ENCODE measurements at regions not wholly inside any gene's neighbourhood (a gene's known extent, or its start where the extent isn't known, plus 50 kb on each side); places are given as distances from the start of the nearest gene placed in this dataset.

DNA sequence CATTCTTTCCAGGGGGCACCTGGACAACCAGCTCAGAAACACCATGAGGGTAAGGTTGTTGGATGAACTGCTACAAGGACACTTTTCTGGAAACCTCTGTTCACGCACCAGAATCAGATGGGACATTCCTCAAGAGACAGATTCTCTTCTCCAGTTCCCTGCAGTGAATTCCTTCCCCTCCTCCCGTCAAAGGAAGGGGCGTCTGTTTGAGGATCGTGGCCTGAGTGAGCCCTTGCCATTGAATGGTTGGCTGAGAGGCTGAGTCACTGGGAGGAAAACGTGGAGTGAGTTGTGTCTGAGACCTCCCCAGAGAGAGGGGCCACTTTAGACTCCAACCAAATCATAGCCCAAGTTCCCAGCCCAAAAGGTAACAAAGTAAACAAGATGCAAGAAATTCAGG is 79.4 kb upstream of the ZNF507 start:
- DNase-seq = no peak

DNA sequence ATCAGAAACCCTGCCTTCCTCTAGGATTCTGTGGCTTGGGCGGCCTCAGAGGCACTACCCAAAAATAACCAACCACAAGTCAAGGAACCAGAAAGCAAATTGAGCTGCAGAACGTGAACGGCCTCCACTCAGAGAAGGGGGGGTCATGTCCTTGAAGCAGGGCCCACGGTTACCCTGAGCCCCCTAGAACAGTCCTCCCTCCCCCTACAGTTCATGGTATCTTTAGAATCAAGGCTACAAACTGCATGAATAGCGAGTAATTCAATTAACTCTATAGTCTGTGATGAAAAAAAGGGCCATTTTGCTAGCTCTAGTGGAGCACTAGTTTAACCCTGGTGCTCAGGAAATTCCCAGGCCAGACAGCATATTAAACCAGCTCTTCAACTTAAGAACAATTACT is 79.0 kb upstream of the ZNF507 start:
- H3K27ac ChIP-seq (ENCODE audit: low read length) = no peak overlapping the region
- no peak overlapping the region for H2AFZ ChIP-seq (ENCODE audit: low read length)
- H3K79me2 ChIP-seq (ENCODE audit: low read length) = no peaks in the 10 kb centered on the region
- DNase-seq = no peak
- H3K27me3 ChIP-seq (ENCODE audit: low read length) = no peaks in the 10 kb centered on the region
- no peak overlapping the region for H3K4me2 ChIP-seq (ENCODE audit: low read depth, low read length, poor library complexity, severe bottlenecking)
- no peaks in the 10 kb centered on the region for H3K4me1 ChIP-seq (ENCODE audit: low read length)
- H4K20me1 ChIP-seq (ENCODE audit: insufficient read depth, low read depth, low read length) = no peaks in the 10 kb centered on the region
- no peaks in the 10 kb centered on the region for H3K9me3 ChIP-seq (ENCODE audit: low read length)
- H3K36me3 ChIP-seq (ENCODE audit: insufficient read depth, low read length) = no peaks in the 10 kb centered on the region
- no peak overlapping the region for H3K4me3 ChIP-seq (ENCODE audit: low read length)
- H3K9ac ChIP-seq (ENCODE audit: low read length) = no peak overlapping the region
- H3K9me2 ChIP-seq (replicated peaks; ENCODE audit: insufficient read depth, low read length) = no peaks in the 10 kb centered on the region

More for the DNA sequence above, 79.4 kb upstream of the ZNF507 start:
- Histone ChIP-seq H3K9ac (ENCODE audit: low read length) (no peak overlapping the region), H3K9me2 (replicated peaks; ENCODE audit: insufficient read depth, low read length) (no peaks in the 10 kb centered on the region), H3K79me2 (ENCODE audit: low read length) (no peaks in the 10 kb centered on the region), H3K9me3 (ENCODE audit: low read length) (no peaks in the 10 kb centered on the region), H3K4me3 (ENCODE audit: low read length) (no peak overlapping the region), H3K27me3 (ENCODE audit: low read length) (no peaks in the 10 kb centered on the region), H2AFZ (ENCODE audit: low read length) (no peak overlapping the region), H3K4me1 (ENCODE audit: low read length) (no peaks in the 10 kb centered on the region), H3K4me2 (ENCODE audit: low read depth, low read length, poor library complexity, severe bottlenecking) (no peak overlapping the region), H3K36me3 (ENCODE audit: insufficient read depth, low read length) (no peaks in the 10 kb centered on the region), H3K27ac (ENCODE audit: low read length) (no peak overlapping the region), H4K20me1 (ENCODE audit: insufficient read depth, low read depth, low read length) (no peaks in the 10 kb centered on the region)

DNA sequence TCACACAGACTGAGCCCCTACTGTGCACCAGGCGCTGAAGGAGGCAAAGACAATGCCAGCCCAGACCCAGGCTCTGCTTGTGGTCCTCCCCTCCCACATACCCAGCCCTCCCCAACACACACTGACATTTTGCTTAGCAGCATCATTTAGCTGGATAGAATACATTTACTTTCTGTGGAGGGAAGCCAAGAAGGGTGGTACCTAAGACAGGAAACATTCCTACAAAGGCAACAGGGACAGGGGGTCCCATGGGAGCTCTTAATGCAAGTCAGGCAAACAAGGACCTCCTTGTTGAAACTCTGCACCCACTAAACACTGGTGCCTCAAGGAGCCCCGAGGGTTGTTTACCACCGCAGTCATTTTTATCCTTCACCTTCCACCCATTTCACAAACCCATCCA is 77.0 kb upstream of the ZNF507 start:
- Histone ChIP-seq H3K9me3 (ENCODE audit: low read length) (no peaks in the 10 kb centered on the region), H3K4me3 (ENCODE audit: low read length) (no peak overlapping the region), H4K20me1 (ENCODE audit: insufficient read depth, low read depth, low read length) (no peaks in the 10 kb centered on the region), H3K9ac (ENCODE audit: low read length) (no peak overlapping the region), H3K4me1 (ENCODE audit: low read length) (no peaks in the 10 kb centered on the region), H2AFZ (ENCODE audit: low read length) (no peak overlapping the region), H3K79me2 (ENCODE audit: low read length) (no peaks in the 10 kb centered on the region), H3K27me3 (ENCODE audit: low read length) (no peaks in the 10 kb centered on the region), H3K9me2 (replicated peaks; ENCODE audit: insufficient read depth, low read length) (no peaks in the 10 kb centered on the region), H3K4me2 (ENCODE audit: low read depth, low read length, poor library complexity, severe bottlenecking) (no peak overlapping the region), H3K36me3 (ENCODE audit: insufficient read depth, low read length) (no peaks in the 10 kb centered on the region), H3K27ac (ENCODE audit: low read length) (no peak overlapping the region)
- DNase-seq = no peak

DNA sequence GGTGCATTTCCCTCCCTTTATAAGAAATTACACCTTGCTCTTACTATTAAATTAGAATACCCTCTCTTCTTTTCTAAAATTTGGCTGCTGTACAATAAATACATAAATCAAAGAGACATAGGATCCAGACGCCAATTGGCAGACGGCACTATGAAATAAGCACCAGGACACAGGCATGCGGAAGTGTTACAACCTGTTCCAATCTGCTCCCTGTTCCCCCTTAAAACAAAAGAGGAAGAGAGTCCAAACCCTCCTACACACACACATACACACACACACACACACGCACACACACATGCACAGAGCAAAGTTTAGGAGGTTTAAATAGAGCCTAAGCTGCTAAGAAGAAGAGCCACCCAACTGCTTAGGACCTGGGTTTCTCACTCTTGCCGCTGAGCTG is 75.6 kb upstream of the ZNF507 start:
- H3K79me2 ChIP-seq (ENCODE audit: low read length) = no peaks in the 10 kb centered on the region
- H3K4me3 ChIP-seq (ENCODE audit: low read length) = no peak overlapping the region
- no peaks in the 10 kb centered on the region for H3K4me1 ChIP-seq (ENCODE audit: low read length)
- no peaks in the 10 kb centered on the region for H3K9me3 ChIP-seq (ENCODE audit: low read length)
- H3K27me3 ChIP-seq (ENCODE audit: low read length) = 0 out of 2 replicates have a peak, but pooled peaks cover 2% of the 10 kb centered on the region
- no peak for DNase-seq
- no peak overlapping the region for H3K9ac ChIP-seq (ENCODE audit: low read length)
- H2AFZ ChIP-seq (ENCODE audit: low read length) = no peak overlapping the region
- no peak overlapping the region for H3K4me2 ChIP-seq (ENCODE audit: low read depth, low read length, poor library complexity, severe bottlenecking)
- H3K27ac ChIP-seq (ENCODE audit: low read length) = no peak overlapping the region
- H3K36me3 ChIP-seq (ENCODE audit: insufficient read depth, low read length) = no peaks in the 10 kb centered on the region
- H3K9me2 ChIP-seq (replicated peaks; ENCODE audit: insufficient read depth, low read length) = no peaks in the 10 kb centered on the region
- H4K20me1 ChIP-seq (ENCODE audit: insufficient read depth, low read depth, low read length) = no peaks in the 10 kb centered on the region

DNA sequence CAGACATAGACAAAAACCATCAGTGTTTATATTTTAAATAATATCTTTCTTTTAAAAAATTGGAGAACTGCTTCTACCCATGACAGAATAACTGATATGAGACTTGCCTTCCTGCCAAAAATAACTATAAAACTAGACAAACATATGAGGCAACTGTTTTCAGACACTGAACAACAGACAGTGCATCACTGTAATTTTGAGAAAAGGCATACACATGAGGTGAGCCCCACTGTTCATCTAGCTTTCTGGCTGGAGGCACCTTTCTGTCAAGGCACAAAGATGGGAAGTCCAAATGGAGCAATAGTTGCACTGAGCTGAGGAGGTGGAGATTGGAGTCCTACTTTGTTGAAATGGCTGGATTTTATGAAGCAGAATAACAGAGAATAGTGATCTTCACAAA is 71.9 kb upstream of the ZNF507 start:
- no peaks in the 10 kb centered on the region for H4K20me1 ChIP-seq (ENCODE audit: insufficient read depth, low read depth, low read length)
- no peak overlapping the region for H3K4me3 ChIP-seq (ENCODE audit: low read length)
- no peak overlapping the region for H3K4me2 ChIP-seq (ENCODE audit: low read depth, low read length, poor library complexity, severe bottlenecking)
- no peaks in the 10 kb centered on the region for H3K9me3 ChIP-seq (ENCODE audit: low read length)
- no peak overlapping the region for H2AFZ ChIP-seq (ENCODE audit: low read length)
- H3K27me3 ChIP-seq (ENCODE audit: low read length) = 0 out of 2 replicates have a peak, but pooled peaks cover 2% of the 10 kb centered on the region
- H3K4me1 ChIP-seq (ENCODE audit: low read length) = no peaks in the 10 kb centered on the region
- no peaks in the 10 kb centered on the region for H3K9me2 ChIP-seq (replicated peaks; ENCODE audit: insufficient read depth, low read length)
- H3K79me2 ChIP-seq (ENCODE audit: low read length) = no peaks in the 10 kb centered on the region
- no peak overlapping the region for H3K27ac ChIP-seq (ENCODE audit: low read length)
- no peak overlapping the region for H3K9ac ChIP-seq (ENCODE audit: low read length)
- no peaks in the 10 kb centered on the region for H3K36me3 ChIP-seq (ENCODE audit: insufficient read depth, low read length)
- DNase-seq = no peak

DNA sequence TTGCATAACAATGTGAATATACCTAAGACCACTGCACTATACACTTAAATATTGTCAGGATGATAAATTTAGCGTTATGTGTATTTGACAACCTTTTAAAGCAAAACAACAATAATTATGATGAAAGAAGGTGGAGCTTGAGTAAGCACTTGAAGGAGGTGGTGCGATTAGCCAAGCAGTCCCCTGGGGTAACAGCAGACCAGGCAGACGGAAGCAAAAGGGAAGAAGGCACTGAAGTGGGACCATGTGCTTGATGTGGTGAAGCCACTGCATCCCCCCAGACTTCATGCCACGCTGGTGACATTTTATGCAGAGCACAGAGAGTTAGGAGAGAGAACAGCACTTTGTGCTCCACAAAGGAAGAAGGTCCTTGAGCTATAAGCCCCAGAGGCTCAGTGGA is 58.3 kb upstream of the ZNF507 start:
- peak; percentile 58 for DNase-seq
- H3K4me2 ChIP-seq (ENCODE audit: low read depth, low read length, poor library complexity, severe bottlenecking) = no peak overlapping the region
- H3K27ac ChIP-seq (ENCODE audit: low read length) = no peak overlapping the region
- H3K4me3 ChIP-seq (ENCODE audit: low read length) = no peak overlapping the region
- H2AFZ ChIP-seq (ENCODE audit: low read length) = no peak overlapping the region
- no peaks in the 10 kb centered on the region for H3K9me3 ChIP-seq (ENCODE audit: low read length)
- no peaks in the 10 kb centered on the region for H3K9me2 ChIP-seq (replicated peaks; ENCODE audit: insufficient read depth, low read length)
- H3K36me3 ChIP-seq (ENCODE audit: insufficient read depth, low read length) = no peaks in the 10 kb centered on the region
- H3K79me2 ChIP-seq (ENCODE audit: low read length) = no peaks in the 10 kb centered on the region
- peaks cover 7% of the 10 kb centered on the region; the same call in 1 of the 2 replicates for H3K4me1 ChIP-seq (ENCODE audit: low read length)
- H3K9ac ChIP-seq (ENCODE audit: low read length) = no peak overlapping the region
- no peaks in the 10 kb centered on the region for H4K20me1 ChIP-seq (ENCODE audit: insufficient read depth, low read depth, low read length)
- H3K27me3 ChIP-seq (ENCODE audit: low read length) = no peaks in the 10 kb centered on the region

DNA sequence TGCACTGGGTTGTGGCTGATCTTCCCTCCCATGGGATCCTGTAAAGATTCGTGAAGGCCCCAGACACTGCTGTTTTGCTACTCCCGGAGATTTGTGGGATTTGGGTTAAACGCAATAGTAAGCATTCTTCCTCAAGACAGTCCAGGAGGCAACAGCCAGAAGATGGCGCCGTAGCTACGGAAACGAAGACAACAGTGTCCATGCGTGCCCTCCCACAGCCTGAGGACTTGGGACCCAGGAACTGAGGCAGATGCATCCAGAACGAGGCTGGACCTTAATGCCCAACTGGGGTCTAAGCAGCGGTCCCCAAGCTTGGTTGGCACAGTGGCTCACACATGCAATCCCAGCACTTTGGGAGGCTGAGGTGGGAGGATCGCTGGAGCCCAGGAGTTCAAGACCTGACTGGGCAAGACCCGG is 57.6 kb upstream of the ZNF507 start:
- DNase-seq = peak; percentile 67
- Histone ChIP-seq H3K27ac (ENCODE audit: low read length) (no peak overlapping the region), H4K20me1 (ENCODE audit: insufficient read depth, low read depth, low read length) (no peaks in the 10 kb centered on the region), H3K4me1 (ENCODE audit: low read length) (peaks cover 7% of the 10 kb centered on the region; the same call in 1 of the 2 replicates), H3K9ac (ENCODE audit: low read length) (no peak overlapping the region), H3K4me3 (ENCODE audit: low read length) (no peak overlapping the region), H3K9me3 (ENCODE audit: low read length) (no peaks in the 10 kb centered on the region), H3K79me2 (ENCODE audit: low read length) (no peaks in the 10 kb centered on the region), H2AFZ (ENCODE audit: low read length) (no peak overlapping the region), H3K4me2 (ENCODE audit: low read depth, low read length, poor library complexity, severe bottlenecking) (no peak overlapping the region), H3K27me3 (ENCODE audit: low read length) (no peaks in the 10 kb centered on the region), H3K36me3 (ENCODE audit: insufficient read depth, low read length) (no peaks in the 10 kb centered on the region), H3K9me2 (replicated peaks; ENCODE audit: insufficient read depth, low read length) (no peaks in the 10 kb centered on the region)

DNA sequence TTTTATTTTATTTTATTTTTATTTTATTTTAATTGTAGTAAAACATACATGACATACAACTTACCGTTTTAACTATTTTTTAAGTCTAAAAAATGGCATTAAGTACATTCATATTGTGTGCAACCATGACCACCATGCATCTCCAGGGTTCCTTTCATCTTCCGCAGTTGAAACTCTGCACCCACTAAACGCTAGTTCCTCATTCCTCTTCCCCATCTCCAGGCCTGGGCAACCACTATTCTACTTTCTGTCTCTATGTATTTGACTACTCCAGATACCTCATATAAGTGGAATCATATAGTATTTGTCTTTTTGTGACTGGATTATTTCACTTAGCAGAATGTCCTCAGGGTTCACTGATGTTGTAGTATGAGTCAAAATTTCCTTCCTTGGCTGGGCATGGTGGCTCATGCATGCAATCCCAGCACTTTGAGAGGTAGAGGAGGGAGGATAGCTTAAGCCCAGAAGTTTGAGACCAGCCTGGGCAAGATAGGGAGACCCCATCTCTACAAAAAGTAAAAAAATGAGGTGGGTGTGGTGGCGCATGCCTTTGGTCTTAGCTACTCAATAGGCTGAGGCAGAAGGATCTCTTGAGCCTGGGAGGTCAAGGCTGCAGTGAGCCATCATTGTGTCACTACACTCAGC is 55.7 kb upstream of the ZNF507 start:
- no peak overlapping the region for H2AFZ ChIP-seq (ENCODE audit: low read length)
- H3K27me3 ChIP-seq (ENCODE audit: low read length) = no peaks in the 10 kb centered on the region
- H3K79me2 ChIP-seq (ENCODE audit: low read length) = no peaks in the 10 kb centered on the region
- H3K9me2 ChIP-seq (replicated peaks; ENCODE audit: insufficient read depth, low read length) = no peaks in the 10 kb centered on the region
- DNase-seq = no peak
- H3K4me3 ChIP-seq (ENCODE audit: low read length) = no peak overlapping the region
- no peaks in the 10 kb centered on the region for H4K20me1 ChIP-seq (ENCODE audit: insufficient read depth, low read depth, low read length)
- H3K9me3 ChIP-seq (ENCODE audit: low read length) = no peaks in the 10 kb centered on the region
- no peak overlapping the region for H3K4me2 ChIP-seq (ENCODE audit: low read depth, low read length, poor library complexity, severe bottlenecking)
- H3K36me3 ChIP-seq (ENCODE audit: insufficient read depth, low read length) = no peaks in the 10 kb centered on the region
- H3K27ac ChIP-seq (ENCODE audit: low read length) = no peak overlapping the region
- H3K4me1 ChIP-seq (ENCODE audit: low read length) = peaks cover 7% of the 10 kb centered on the region; the same call in 1 of the 2 replicates
- no peak overlapping the region for H3K9ac ChIP-seq (ENCODE audit: low read length)
